ENCODE measurements at regions not wholly inside any gene's neighbourhood (a gene's known extent, or its start where the extent isn't known, plus 50 kb on each side); places are given as distances from the start of the nearest gene placed in this dataset.

DNA sequence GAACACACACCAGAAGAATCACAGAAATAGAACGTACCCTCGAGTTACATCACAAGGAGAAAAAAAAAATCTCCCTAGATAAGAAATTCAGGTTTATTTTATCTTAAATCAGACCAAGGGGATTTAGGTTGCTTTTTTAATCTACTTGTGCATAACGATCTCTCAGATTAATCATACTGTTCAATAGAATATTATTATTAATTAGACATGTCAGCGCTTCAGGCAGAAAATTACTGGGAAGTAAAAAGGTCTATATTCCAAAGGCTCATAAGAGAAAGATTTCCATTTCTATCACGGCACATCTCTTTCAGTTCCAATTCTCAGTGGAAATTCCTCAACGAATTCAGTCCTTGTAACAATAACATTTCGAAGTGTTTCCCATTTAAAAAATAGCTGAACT, 77.7 kb upstream of the PSMD7 start (continued):
- TF ChIP-seq, protein P1, sequence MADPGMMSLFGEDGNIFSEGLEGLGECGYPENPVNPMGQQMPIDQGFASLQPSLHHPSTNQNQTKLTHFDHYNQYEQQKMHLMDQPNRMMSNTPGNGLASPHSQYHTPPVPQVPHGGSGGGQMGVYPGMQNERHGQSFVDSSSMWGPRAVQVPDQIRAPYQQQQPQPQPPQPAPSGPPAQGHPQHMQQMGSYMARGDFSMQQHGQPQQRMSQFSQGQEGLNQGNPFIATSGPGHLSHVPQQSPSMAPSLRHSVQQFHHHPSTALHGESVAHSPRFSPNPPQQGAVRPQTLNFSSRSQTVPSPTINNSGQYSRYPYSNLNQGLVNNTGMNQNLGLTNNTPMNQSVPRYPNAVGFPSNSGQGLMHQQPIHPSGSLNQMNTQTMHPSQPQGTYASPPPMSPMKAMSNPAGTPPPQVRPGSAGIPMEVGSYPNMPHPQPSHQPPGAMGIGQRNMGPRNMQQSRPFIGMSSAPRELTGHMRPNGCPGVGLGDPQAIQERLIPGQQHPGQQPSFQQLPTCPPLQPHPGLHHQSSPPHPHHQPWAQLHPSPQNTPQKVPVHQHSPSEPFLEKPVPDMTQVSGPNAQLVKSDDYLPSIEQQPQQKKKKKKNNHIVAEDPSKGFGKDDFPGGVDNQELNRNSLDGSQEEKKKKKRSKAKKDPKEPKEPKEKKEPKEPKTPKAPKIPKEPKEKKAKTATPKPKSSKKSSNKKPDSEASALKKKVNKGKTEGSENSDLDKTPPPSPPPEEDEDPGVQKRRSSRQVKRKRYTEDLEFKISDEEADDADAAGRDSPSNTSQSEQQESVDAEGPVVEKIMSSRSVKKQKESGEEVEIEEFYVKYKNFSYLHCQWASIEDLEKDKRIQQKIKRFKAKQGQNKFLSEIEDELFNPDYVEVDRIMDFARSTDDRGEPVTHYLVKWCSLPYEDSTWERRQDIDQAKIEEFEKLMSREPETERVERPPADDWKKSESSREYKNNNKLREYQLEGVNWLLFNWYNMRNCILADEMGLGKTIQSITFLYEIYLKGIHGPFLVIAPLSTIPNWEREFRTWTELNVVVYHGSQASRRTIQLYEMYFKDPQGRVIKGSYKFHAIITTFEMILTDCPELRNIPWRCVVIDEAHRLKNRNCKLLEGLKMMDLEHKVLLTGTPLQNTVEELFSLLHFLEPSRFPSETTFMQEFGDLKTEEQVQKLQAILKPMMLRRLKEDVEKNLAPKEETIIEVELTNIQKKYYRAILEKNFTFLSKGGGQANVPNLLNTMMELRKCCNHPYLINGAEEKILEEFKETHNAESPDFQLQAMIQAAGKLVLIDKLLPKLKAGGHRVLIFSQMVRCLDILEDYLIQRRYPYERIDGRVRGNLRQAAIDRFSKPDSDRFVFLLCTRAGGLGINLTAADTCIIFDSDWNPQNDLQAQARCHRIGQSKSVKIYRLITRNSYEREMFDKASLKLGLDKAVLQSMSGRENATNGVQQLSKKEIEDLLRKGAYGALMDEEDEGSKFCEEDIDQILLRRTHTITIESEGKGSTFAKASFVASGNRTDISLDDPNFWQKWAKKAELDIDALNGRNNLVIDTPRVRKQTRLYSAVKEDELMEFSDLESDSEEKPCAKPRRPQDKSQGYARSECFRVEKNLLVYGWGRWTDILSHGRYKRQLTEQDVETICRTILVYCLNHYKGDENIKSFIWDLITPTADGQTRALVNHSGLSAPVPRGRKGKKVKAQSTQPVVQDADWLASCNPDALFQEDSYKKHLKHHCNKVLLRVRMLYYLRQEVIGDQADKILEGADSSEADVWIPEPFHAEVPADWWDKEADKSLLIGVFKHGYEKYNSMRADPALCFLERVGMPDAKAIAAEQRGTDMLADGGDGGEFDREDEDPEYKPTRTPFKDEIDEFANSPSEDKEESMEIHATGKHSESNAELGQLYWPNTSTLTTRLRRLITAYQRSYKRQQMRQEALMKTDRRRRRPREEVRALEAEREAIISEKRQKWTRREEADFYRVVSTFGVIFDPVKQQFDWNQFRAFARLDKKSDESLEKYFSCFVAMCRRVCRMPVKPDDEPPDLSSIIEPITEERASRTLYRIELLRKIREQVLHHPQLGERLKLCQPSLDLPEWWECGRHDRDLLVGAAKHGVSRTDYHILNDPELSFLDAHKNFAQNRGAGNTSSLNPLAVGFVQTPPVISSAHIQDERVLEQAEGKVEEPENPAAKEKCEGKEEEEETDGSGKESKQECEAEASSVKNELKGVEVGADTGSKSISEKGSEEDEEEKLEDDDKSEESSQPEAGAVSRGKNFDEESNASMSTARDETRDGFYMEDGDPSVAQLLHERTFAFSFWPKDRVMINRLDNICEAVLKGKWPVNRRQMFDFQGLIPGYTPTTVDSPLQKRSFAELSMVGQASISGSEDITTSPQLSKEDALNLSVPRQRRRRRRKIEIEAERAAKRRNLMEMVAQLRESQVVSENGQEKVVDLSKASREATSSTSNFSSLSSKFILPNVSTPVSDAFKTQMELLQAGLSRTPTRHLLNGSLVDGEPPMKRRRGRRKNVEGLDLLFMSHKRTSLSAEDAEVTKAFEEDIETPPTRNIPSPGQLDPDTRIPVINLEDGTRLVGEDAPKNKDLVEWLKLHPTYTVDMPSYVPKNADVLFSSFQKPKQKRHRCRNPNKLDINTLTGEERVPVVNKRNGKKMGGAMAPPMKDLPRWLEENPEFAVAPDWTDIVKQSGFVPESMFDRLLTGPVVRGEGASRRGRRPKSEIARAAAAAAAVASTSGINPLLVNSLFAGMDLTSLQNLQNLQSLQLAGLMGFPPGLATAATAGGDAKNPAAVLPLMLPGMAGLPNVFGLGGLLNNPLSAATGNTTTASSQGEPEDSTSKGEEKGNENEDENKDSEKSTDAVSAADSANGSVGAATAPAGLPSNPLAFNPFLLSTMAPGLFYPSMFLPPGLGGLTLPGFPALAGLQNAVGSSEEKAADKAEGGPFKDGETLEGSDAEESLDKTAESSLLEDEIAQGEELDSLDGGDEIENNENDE (IDR thresholded peaks at IDR 0.05; ENCODE audit: insufficient replicate concordance, low read length), result no peak
- TF ChIP-seq, protein P2, sequence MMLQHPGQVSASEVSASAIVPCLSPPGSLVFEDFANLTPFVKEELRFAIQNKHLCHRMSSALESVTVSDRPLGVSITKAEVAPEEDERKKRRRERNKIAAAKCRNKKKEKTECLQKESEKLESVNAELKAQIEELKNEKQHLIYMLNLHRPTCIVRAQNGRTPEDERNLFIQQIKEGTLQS (IDR thresholded peaks at IDR 0.05; ENCODE audit: insufficient read depth, low read depth, low read length), result no peak
- TF ChIP-seq GTF2F1 (IDR thresholded peaks at IDR 0.05; ENCODE audit: borderline replicate concordance, low read depth, low read length) (no peak), RXRA (IDR thresholded peaks at IDR 0.05; ENCODE audit: insufficient read depth, low read depth, low read length) (no peak)
- TF ChIP-seq, protein P3, sequence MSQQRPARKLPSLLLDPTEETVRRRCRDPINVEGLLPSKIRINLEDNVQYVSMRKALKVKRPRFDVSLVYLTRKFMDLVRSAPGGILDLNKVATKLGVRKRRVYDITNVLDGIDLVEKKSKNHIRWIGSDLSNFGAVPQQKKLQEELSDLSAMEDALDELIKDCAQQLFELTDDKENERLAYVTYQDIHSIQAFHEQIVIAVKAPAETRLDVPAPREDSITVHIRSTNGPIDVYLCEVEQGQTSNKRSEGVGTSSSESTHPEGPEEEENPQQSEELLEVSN (IDR thresholded peaks at IDR 0.05), result no peak
- TF ChIP-seq, protein P4, sequence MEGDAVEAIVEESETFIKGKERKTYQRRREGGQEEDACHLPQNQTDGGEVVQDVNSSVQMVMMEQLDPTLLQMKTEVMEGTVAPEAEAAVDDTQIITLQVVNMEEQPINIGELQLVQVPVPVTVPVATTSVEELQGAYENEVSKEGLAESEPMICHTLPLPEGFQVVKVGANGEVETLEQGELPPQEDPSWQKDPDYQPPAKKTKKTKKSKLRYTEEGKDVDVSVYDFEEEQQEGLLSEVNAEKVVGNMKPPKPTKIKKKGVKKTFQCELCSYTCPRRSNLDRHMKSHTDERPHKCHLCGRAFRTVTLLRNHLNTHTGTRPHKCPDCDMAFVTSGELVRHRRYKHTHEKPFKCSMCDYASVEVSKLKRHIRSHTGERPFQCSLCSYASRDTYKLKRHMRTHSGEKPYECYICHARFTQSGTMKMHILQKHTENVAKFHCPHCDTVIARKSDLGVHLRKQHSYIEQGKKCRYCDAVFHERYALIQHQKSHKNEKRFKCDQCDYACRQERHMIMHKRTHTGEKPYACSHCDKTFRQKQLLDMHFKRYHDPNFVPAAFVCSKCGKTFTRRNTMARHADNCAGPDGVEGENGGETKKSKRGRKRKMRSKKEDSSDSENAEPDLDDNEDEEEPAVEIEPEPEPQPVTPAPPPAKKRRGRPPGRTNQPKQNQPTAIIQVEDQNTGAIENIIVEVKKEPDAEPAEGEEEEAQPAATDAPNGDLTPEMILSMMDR (IDR thresholded peaks at IDR 0.05; ENCODE audit: control extremely low read depth in 1 of 3, insufficient read depth in 1 of 3, low read depth in 1 of 3, low read length in 3 of 3), result no peak

All from H1 (cell line).